ENCODE measurements at regions not wholly inside any gene's neighbourhood (a gene's known extent, or its start where the extent isn't known, plus 50 kb on each side); places are given as distances from the start of the nearest gene placed in this dataset.

- peaks cover 2% of the 10 kb centered on the region for H3K9me3 ChIP-seq (ENCODE audit: control insufficient read depth, insufficient read depth, low read length)
- H3K27ac ChIP-seq (ENCODE audit: low read depth, low read length) = no peak overlapping the region
- 100% methylated on average over 1 of the region's 2 CpGs for WGBS (ENCODE audit: insufficient coverage)
- DNase-seq (ENCODE audit: low read depth in 4 of 6, low spot score in 6 of 6) = no peak
- H3K4me1 ChIP-seq (ENCODE audit: control insufficient read depth, insufficient read depth, low read length) = peaks cover 4% of the 10 kb centered on the region
- H3K36me3 ChIP-seq (ENCODE audit: control insufficient read depth, insufficient read depth, low read length) = no peaks in the 10 kb centered on the region
- H3K27me3 ChIP-seq (ENCODE audit: control insufficient read depth, insufficient read depth, low read length) = no peaks in the 10 kb centered on the region
- H3K4me3 ChIP-seq (ENCODE audit: low read depth, low read length) = no peak overlapping the region
These were observed 61.4 kb upstream of the COX10 start for GRCh38 chr17:14007951-14008350.

- 45% methylated on average over 2 of the region's 5 CpGs for WGBS (ENCODE audit: insufficient coverage)
These were observed 58.1 kb upstream of the COX10 start for GRCh38 chr17:14011036-14011692.

DNA sequence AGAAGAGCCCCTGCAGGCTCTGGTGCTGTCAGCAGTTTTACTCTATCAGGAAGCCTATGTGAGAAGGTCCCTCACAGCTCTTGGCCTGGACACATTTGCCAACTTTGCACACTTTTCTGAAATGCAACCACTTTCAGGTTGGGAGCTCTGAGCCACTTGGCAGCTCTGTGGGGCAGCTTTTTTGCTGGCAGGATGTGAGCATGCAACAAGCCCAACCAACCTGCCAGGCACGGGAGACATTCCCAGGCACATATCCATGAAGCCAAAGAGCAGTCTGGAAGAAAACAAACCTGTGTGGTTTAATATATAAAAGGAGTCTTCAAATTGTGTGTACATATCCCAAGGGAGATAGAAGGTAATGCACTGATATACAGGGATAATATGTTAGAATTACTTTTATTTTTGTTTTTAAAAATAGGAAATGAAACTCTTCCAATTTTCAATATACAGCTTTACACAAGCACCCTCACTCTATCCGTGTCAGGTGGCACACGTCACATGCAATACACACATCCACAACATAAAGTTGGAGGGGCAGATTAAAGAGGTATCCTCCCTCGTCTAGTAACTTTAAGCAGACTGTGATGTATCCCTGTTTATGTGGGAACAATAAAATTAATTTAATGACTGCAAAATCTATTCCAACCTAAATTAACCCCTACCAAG is 57.4 kb upstream of the COX10 start:
- Histone ChIP-seq H3K4me1 (ENCODE audit: control insufficient read depth, insufficient read depth, low read length) (peaks cover 24% of the 10 kb centered on the region), H3K9me3 (ENCODE audit: control insufficient read depth, insufficient read depth, low read length) (no peaks in the 10 kb centered on the region), H3K4me3 (ENCODE audit: low read depth, low read length) (no peak overlapping the region), H3K36me3 (ENCODE audit: control insufficient read depth, insufficient read depth, low read length) (no peaks in the 10 kb centered on the region), H3K27me3 (ENCODE audit: control insufficient read depth, insufficient read depth, low read length) (no peaks in the 10 kb centered on the region), H3K27ac (ENCODE audit: low read depth, low read length) (peak overlapping the region; percentile 16)
- DNase-seq (ENCODE audit: low read depth in 4 of 6, low spot score in 6 of 6) = peak in 3 of 6 donors; percentile 42 to 76 (median 48)
- WGBS (ENCODE audit: insufficient coverage) = no CpG with 5 or more reads among the region's 4 CpGs

More at GRCh38 chr17:14011036-14011692, 58.1 kb upstream of the COX10 start:
- peak overlapping the region; percentile 16 for H3K27ac ChIP-seq (ENCODE audit: low read depth, low read length)
- DNase-seq (ENCODE audit: low read depth in 4 of 6, low spot score in 6 of 6) = peak in 1 of 6 donors; percentile 26
- peaks cover 24% of the 10 kb centered on the region for H3K4me1 ChIP-seq (ENCODE audit: control insufficient read depth, insufficient read depth, low read length)
- H3K4me3 ChIP-seq (ENCODE audit: low read depth, low read length) = no peak overlapping the region
- no peaks in the 10 kb centered on the region for H3K36me3 ChIP-seq (ENCODE audit: control insufficient read depth, insufficient read depth, low read length)
- H3K9me3 ChIP-seq (ENCODE audit: control insufficient read depth, insufficient read depth, low read length) = no peaks in the 10 kb centered on the region
- H3K27me3 ChIP-seq (ENCODE audit: control insufficient read depth, insufficient read depth, low read length) = no peaks in the 10 kb centered on the region

GRCh38 chr17:14014657-14015056 is 54.6 kb upstream of the COX10 start:
- Histone ChIP-seq H3K27ac (ENCODE audit: low read depth, low read length) (no peak overlapping the region), H3K27me3 (ENCODE audit: control insufficient read depth, insufficient read depth, low read length) (no peaks in the 10 kb centered on the region), H3K4me1 (ENCODE audit: control insufficient read depth, insufficient read depth, low read length) (peaks cover 24% of the 10 kb centered on the region), H3K4me3 (ENCODE audit: low read depth, low read length) (no peak overlapping the region), H3K36me3 (ENCODE audit: control insufficient read depth, insufficient read depth, low read length) (no peaks in the 10 kb centered on the region), H3K9me3 (ENCODE audit: control insufficient read depth, insufficient read depth, low read length) (no peaks in the 10 kb centered on the region)
- WGBS (ENCODE audit: insufficient coverage) = 43% methylated on average over 1 of the region's 7 CpGs
- DNase-seq (ENCODE audit: low read depth in 4 of 6, low spot score in 6 of 6) = peak in 3 of 6 donors; percentile 54 to 80 (median 68)

DNA sequence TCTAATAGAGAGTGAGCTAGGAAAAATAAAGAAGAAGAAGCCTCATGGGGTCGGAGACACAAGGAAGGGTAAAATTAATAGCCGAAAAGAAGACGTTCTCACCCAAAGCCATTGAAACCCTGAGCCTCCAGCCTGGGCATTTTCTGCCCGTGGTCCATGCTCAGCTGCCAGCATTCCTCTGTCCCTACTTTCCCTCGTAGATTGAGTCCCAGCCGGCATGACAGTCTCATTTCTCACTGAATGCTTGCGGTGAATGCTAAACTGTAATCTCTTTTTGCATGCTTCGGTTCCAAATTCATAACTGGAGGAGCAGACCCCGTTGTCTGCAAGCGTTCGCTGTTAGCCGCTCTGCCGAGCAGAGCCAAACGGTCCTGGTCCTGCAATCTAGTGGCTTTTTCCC is 54.0 kb upstream of the COX10 start:
- peak in 3 of 6 donors; percentile 19 to 69 (median 35) for DNase-seq (ENCODE audit: low read depth in 4 of 6, low spot score in 6 of 6)
- H3K4me3 ChIP-seq (ENCODE audit: low read depth, low read length) = no peak overlapping the region

DNA sequence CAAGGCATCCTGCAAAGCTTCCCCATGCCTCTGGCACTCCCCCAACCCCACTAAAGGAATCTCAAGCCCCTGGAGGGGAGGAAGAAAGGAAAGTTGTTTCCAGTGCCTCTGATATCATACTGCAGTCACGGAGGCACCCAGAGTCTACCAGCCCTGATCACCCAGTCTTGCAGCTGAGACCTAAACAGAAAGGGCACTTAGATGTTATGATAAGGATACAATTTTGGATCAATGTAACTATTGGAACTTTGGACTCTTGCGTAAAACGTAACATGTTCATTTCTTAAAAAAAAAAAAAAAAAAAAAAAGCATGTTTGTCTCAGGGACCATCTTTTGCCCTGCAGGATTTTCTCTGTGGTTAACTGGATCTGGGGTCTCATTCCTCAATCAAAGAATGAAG is 52.4 kb upstream of the COX10 start:
- Histone ChIP-seq H3K4me1 (ENCODE audit: control insufficient read depth, insufficient read depth, low read length) (peaks cover 20% of the 10 kb centered on the region), H3K27ac (ENCODE audit: low read depth, low read length) (no peak overlapping the region), H3K27me3 (ENCODE audit: control insufficient read depth, insufficient read depth, low read length) (no peaks in the 10 kb centered on the region), H3K9me3 (ENCODE audit: control insufficient read depth, insufficient read depth, low read length) (no peaks in the 10 kb centered on the region), H3K36me3 (ENCODE audit: control insufficient read depth, insufficient read depth, low read length) (no peaks in the 10 kb centered on the region), H3K4me3 (ENCODE audit: low read depth, low read length) (no peak overlapping the region)
- WGBS (ENCODE audit: insufficient coverage) = 83% methylated on average over 1 of the region's 3 CpGs
- DNase-seq (ENCODE audit: low read depth in 4 of 6, low spot score in 6 of 6) = no peak

More for the DNA sequence above, 54.0 kb upstream of the COX10 start:
- Histone ChIP-seq H3K36me3 (ENCODE audit: control insufficient read depth, insufficient read depth, low read length) (no peaks in the 10 kb centered on the region), H3K27ac (ENCODE audit: low read depth, low read length) (no peak overlapping the region), H3K27me3 (ENCODE audit: control insufficient read depth, insufficient read depth, low read length) (no peaks in the 10 kb centered on the region), H3K9me3 (ENCODE audit: control insufficient read depth, insufficient read depth, low read length) (no peaks in the 10 kb centered on the region), H3K4me1 (ENCODE audit: control insufficient read depth, insufficient read depth, low read length) (peaks cover 24% of the 10 kb centered on the region)
- 21% methylated on average over 14 of the region's 14 CpGs for WGBS (ENCODE audit: insufficient coverage)

GRCh38 chr17:14019186-14019956 is 49.9 kb upstream of the COX10 start:
- WGBS (ENCODE audit: insufficient coverage) = 86% methylated on average over 1 of the region's 9 CpGs
- Histone ChIP-seq H3K4me1 (ENCODE audit: control insufficient read depth, insufficient read depth, low read length) (peaks cover 14% of the 10 kb centered on the region), H3K27me3 (ENCODE audit: control insufficient read depth, insufficient read depth, low read length) (no peaks in the 10 kb centered on the region), H3K4me3 (ENCODE audit: low read depth, low read length) (no peak overlapping the region), H3K27ac (ENCODE audit: low read depth, low read length) (no peak overlapping the region), H3K9me3 (ENCODE audit: control insufficient read depth, insufficient read depth, low read length) (no peaks in the 10 kb centered on the region), H3K36me3 (ENCODE audit: control insufficient read depth, insufficient read depth, low read length) (peaks cover 2% of the 10 kb centered on the region)
- DNase-seq (ENCODE audit: low read depth in 4 of 6, low spot score in 6 of 6) = no peak
